IMR-90 (cell line): ENCODE measurements at regions not wholly inside any gene's neighbourhood (a gene's known extent, or its start where the extent isn't known, plus 50 kb on each side); places are given as distances from the start of the nearest gene placed in this dataset.

Source experiments
- ATAC-seq: fragments of 200-7000 bp; cut with Tn5 transposase; 2 replicates; pipeline ENCODE4 v1.9.1; 2020; ENCODE audit warnings: low read depth, mild to moderate bottlenecking, moderate library complexity
- BruUV-seq: library from RNA; stranded (reverse); fragments of 400-500 nt; replicated peaks from 2 replicates; lab custom pipeline; 2021; lab: Mats Ljungman, UMichigan
- CTCF ChIA-PET: fragments of 300-600 bp; formaldehyde crosslinking; extraction: SDS; loops from one replicate; lab custom pipeline; 2021; ENCODE audit warnings: antibody characterized with exemption; lab: Yijun Ruan, JAX
- POLR2A ChIA-PET: fragments of 300-600 bp; sonication (Branson Sonifier 250); formaldehyde crosslinking; loops from one replicate; lab custom pipeline; 2022; ENCODE audit warnings: antibody characterized with exemption; ENCODE audit not compliant: unreplicated experiment; lab: Charles Lee
- DNase-seq: peaks from one replicate; pipeline ENCODE4 v3.0.0; 2013
- H2AFZ ChIP-seq: replicated peaks from 2 replicates; pipeline ENCODE3; 2013; ENCODE audit warnings: low read length, mild to moderate bottlenecking; ENCODE audit not compliant: poor library complexity
- H2AK5ac ChIP-seq: 2 replicates; pipeline ENCODE4 v1.6.1; 2013; ENCODE audit warnings: low read depth, low read length, inconsistent platforms
- H2AK9ac ChIP-seq: replicated peaks from 2 replicates; pipeline ENCODE3; 2013; ENCODE audit warnings: mild to moderate bottlenecking, low read depth, low read length, moderate library complexity; ENCODE audit not compliant: poor library complexity
- H2BK120ac ChIP-seq: 2 replicates; pipeline ENCODE4 v1.6.1; 2013; ENCODE audit warnings: low read depth, low read length, inconsistent platforms
- H2BK15ac ChIP-seq: 3 replicates; pipeline ENCODE4 v1.6.1; 2013; ENCODE audit warnings: low read depth, low read length, inconsistent platforms
- H2BK20ac ChIP-seq: 2 replicates; pipeline ENCODE4 v1.6.1; 2013; ENCODE audit warnings: low read depth, mild to moderate bottlenecking, inconsistent platforms, low read length, moderate library complexity
- H2BK5ac ChIP-seq: 2 replicates; pipeline ENCODE4 v1.6.1; 2013; ENCODE audit warnings: mild to moderate bottlenecking, low read depth, low read length, inconsistent platforms; ENCODE audit not compliant: poor library complexity, severe bottlenecking
- H3K14ac ChIP-seq: replicated peaks from 2 replicates; pipeline ENCODE4 v1.6.1; 2013; ENCODE audit warnings: low read depth, low read length, inconsistent platforms
- H3K18ac ChIP-seq: 2 replicates; pipeline ENCODE4 v1.6.1; 2013; ENCODE audit warnings: low read depth, low read length, control low read depth
- H3K23ac ChIP-seq: 2 replicates; pipeline ENCODE4 v1.6.1; 2013; ENCODE audit warnings: low read depth, low read length, inconsistent platforms
- H3K27ac ChIP-seq: 2 replicates; pipeline ENCODE4 v1.5.1; 2013; ENCODE audit warnings: mild to moderate bottlenecking, control low read depth, low read length; ENCODE audit not compliant: insufficient read depth
- H3K27me3 ChIP-seq: 2 replicates; pipeline ENCODE4 v1.6.1; 2013; ENCODE audit warnings: low read length; ENCODE audit not compliant: control insufficient read depth, insufficient read depth
- H3K36me3 ChIP-seq: 2 replicates; pipeline ENCODE4 v1.6.1; 2013; ENCODE audit warnings: low read length, mixed read lengths; ENCODE audit not compliant: control insufficient read depth, insufficient read depth
- H3K4ac ChIP-seq: 2 replicates; pipeline ENCODE4 v1.6.1; 2013; ENCODE audit warnings: low read depth, low read length, inconsistent platforms
- H3K4me1 ChIP-seq: 2 replicates; pipeline ENCODE4 v1.6.1; 2013; ENCODE audit warnings: low read length, mixed read lengths; ENCODE audit not compliant: control insufficient read depth, insufficient read depth
- H3K4me2 ChIP-seq: 2 replicates; pipeline ENCODE4 v1.6.1; 2013; ENCODE audit warnings: low read depth, mild to moderate bottlenecking, control low read depth, low read length, moderate library complexity
- H3K4me3 ChIP-seq: 2 replicates; pipeline ENCODE4 v1.5.1; 2013; ENCODE audit warnings: low read depth, mild to moderate bottlenecking, control low read depth, low read length, moderate library complexity; ENCODE audit not compliant: insufficient read depth
- H3K56ac ChIP-seq: 2 replicates; pipeline ENCODE4 v1.6.1; 2013; ENCODE audit warnings: low read length, inconsistent platforms; ENCODE audit not compliant: insufficient read depth; ENCODE audit errors: extremely low read depth
- H3K79me1 ChIP-seq, 2 experiments: 2 replicates each; pipeline ENCODE4 v1.6.1; 2013; ENCODE audit warnings: low read length in 2 of 2, inconsistent platforms in 1 of 2, low read depth in 1 of 2
- H3K9ac ChIP-seq: 2 replicates; pipeline ENCODE4 v1.6.1; 2013; ENCODE audit warnings: low read depth, low read length, control low read depth
- H3K9me1 ChIP-seq: 2 replicates; pipeline ENCODE4 v1.6.1; 2013; ENCODE audit warnings: low read length, inconsistent platforms; ENCODE audit not compliant: insufficient read depth
- H3K9me3 ChIP-seq: 2 replicates; pipeline ENCODE4 v1.6.1; 2013; ENCODE audit warnings: low read length; ENCODE audit not compliant: control insufficient read depth, insufficient read depth
- H4K20me1 ChIP-seq: 2 replicates; pipeline ENCODE4 v1.6.1; 2013; ENCODE audit warnings: low read length, inconsistent platforms; ENCODE audit not compliant: insufficient read depth
- H4K5ac ChIP-seq: 2 replicates; pipeline ENCODE4 v1.6.1; 2013; ENCODE audit warnings: mild to moderate bottlenecking, low read depth, low read length, control low read depth
- H4K8ac ChIP-seq, 2 experiments: 2 replicates each; pipeline ENCODE4 v1.6.1; 2013; ENCODE audit warnings: low read depth in 2 of 2, low read length in 2 of 2, control low read depth in 1 of 2, inconsistent platforms in 1 of 2
- H4K91ac ChIP-seq: 2 replicates; pipeline ENCODE4 v1.6.1; 2013; ENCODE audit warnings: low read depth, low read length, inconsistent platforms; ENCODE audit not compliant: insufficient read depth
- RCOR1 ChIP-seq: IDR thresholded peaks from 2 replicates; pipeline ENCODE4 v1.6.1; 2012; ENCODE audit warnings: mild to moderate bottlenecking, low read length, improper control_type of control experiment; ENCODE audit not compliant: insufficient replicate concordance
- WGBS, 2 experiments: methylation state at CpG; one replicate each; pipeline versions ENCODE4 v1.1.5 to v1.1.7; 2013; ENCODE audit warnings: missing lambda C conversion rate in 2 of 2; ENCODE audit not compliant: insufficient read length in 1 of 2; ENCODE audit errors: extremely low coverage in 2 of 2; 5-methylcytosine and 5-hydroxymethylcytosine counted together
- dilution Hi-C: fragments of 300-500 bp; cut with HindIII; formaldehyde crosslinking; loops from one replicate; pipeline ENCODE4 v1.14.3; 2018; ENCODE audit warnings: low sequenced_read_pairs; ENCODE audit not compliant: unreplicated experiment
- in situ Hi-C: fragments of 300-500 bp; cut with MboI; formaldehyde crosslinking; loops from 3 replicates; pipeline ENCODE4 v1.14.3; 2019; ENCODE audit warnings: low sequenced_read_pairs, inconsistent platforms, mixed read lengths
- intact Hi-C: fragments of 100-400 bp; cut with micrococcal nuclease; formaldehyde crosslinking; loops from 2 replicates; pipeline ENCODE4 v1.10.0; 2022
- TF ChIP-seq, protein P1 (sequence below): fragments of 150-350 bp; IDR thresholded peaks from 2 replicates; pipeline ENCODE4 v1.6.1; 2016; ENCODE audit warnings: low read depth, mild to moderate bottlenecking, low read length, moderate library complexity, borderline replicate concordance
- TF ChIP-seq, protein P2 (sequence below): fragments of 150-350 bp; IDR thresholded peaks from 2 replicates; pipeline ENCODE4 v1.6.1; 2017; ENCODE audit warnings: mild to moderate bottlenecking, antibody characterized with exemption, low read length, low read depth

DNA sequence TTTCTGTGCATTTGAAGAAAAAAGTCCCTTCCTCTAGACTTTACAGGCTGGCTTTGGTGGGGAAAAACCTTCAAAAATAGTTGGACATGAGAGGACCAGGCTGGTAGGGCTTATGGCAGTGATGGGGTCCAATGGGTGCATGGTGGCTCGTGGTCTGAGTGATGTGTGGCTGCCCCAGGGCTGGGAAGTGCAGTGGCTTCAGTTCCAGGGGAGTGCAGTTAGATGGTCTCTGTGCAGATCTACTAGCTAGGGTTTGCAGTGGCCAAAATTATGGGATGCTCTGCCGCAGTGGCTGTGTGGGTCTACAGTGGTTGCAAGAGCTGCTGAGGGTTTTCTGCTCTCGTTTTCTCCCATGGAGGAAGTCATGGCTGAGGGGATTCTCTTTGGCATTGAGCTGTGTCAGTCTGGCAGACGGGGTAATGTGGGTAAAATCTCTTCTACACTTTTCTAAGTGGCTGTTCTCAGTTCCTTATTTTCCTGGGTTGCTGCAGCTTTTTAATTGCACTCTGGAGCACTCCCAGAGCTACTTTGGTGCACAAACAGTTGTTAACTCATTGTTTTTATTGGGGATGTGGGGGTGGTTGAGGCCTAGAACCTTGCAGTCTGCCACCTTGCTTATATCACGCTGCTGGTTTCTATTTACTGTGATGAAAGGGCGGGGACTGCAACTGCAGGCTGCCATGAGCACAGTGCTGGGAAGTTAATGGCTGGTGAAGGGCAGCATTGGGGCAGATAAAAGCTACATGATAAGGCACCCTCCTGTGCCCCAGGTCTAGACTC, 1324.6 kb downstream of the NSUN3 start:
- dilution Hi-C loops, result no loop called here
- TF ChIP-seq RCOR1, result no peak
- TF ChIP-seq, protein P1, sequence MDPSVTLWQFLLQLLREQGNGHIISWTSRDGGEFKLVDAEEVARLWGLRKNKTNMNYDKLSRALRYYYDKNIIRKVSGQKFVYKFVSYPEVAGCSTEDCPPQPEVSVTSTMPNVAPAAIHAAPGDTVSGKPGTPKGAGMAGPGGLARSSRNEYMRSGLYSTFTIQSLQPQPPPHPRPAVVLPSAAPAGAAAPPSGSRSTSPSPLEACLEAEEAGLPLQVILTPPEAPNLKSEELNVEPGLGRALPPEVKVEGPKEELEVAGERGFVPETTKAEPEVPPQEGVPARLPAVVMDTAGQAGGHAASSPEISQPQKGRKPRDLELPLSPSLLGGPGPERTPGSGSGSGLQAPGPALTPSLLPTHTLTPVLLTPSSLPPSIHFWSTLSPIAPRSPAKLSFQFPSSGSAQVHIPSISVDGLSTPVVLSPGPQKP, result no peak
- TF ChIP-seq, protein P2, sequence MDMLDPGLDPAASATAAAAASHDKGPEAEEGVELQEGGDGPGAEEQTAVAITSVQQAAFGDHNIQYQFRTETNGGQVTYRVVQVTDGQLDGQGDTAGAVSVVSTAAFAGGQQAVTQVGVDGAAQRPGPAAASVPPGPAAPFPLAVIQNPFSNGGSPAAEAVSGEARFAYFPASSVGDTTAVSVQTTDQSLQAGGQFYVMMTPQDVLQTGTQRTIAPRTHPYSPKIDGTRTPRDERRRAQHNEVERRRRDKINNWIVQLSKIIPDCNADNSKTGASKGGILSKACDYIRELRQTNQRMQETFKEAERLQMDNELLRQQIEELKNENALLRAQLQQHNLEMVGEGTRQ, result no peak

More for the DNA sequence above, 1324.6 kb downstream of the NSUN3 start:
- Histone ChIP-seq H2AK9ac (no peak overlapping the region), H4K20me1 (no peaks in the 10 kb centered on the region), H2AK5ac (no peak overlapping the region), H3K18ac (no peak overlapping the region), H3K4me2 (no peak overlapping the region), H2BK15ac (no peak overlapping the region), H3K79me1 (no peaks in the 10 kb centered on the region), H3K36me3 (no peaks in the 10 kb centered on the region), H2BK20ac (no peak overlapping the region), H2AFZ (no peak overlapping the region), H3K56ac (no peak overlapping the region), H3K4me1 (no peaks in the 10 kb centered on the region), H3K9me1 (no peaks in the 10 kb centered on the region), H3K9ac (no peak overlapping the region), H4K91ac (no peak overlapping the region), H4K5ac (no peak overlapping the region), H3K4me3 (no peak overlapping the region), H3K27me3 (no peaks in the 10 kb centered on the region), H3K9me3 (peaks cover 6% of the 10 kb centered on the region; the same call in 1 of the 2 replicates), H3K27ac (no peak overlapping the region), H2BK5ac (no peak overlapping the region), H4K8ac (no peak overlapping the region), H3K23ac (no peak overlapping the region), H2BK120ac (no peak overlapping the region), H3K4ac (no peak overlapping the region), H3K14ac (no peak overlapping the region)
- intact Hi-C loops (no loop called here), in situ Hi-C loops (no loop called here)
- ChIA-PET POLR2A (no interaction called here), CTCF (no interaction called here)
- BruUV-seq, result no TSS peak
- 0% methylated on average over 1 of the region's 6 CpGs; no CpG with 5 or more reads in 1 of the 2 experiments for WGBS, 2 experiments
- ATAC-seq (no peak), DNase-seq (no peak)
